ENCODE measurements at regions not wholly inside any gene's neighbourhood (a gene's known extent, or its start where the extent isn't known, plus 50 kb on each side); places are given as distances from the start of the nearest gene placed in this dataset.

DNA sequence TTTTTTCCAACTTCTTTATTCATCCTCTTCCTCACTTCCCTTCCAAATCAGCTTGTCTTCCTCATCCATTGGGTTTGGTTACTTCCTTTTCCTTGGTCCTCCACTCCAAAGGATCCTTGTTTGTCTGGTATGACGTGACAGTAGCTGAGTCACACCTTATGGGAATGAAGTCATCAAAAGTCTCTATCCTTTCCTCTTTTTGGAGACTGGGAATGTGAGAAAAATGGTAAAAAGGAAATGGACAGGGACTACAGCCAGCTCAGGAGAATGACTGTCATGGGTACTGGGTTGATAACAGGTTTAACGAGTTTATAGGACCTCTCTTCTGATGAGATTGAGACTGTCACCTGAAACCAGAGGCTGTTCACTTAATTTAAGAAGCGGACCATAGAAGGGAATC is 76.2 kb upstream of the MYO10 start:
- intact Hi-C loops (cut with DNase I): no loop called here
- TF ChIP-seq POLR2AphosphoS5 (IDR thresholded peaks at IDR 0.05) (no peak), CTCF (IDR thresholded peaks at IDR 0.05) (no peak), POLR2A (IDR thresholded peaks at IDR 0.05) (no peak)

GRCh38 chr5:17014686-17015085 is 78.6 kb upstream of the MYO10 start:
- TF ChIP-seq POLR2A (IDR thresholded peaks at IDR 0.05) (no peak), CTCF (IDR thresholded peaks at IDR 0.05) (no peak), POLR2AphosphoS5 (IDR thresholded peaks at IDR 0.05) (no peak)
- H3K36me3 ChIP-seq: no peaks in the 10 kb centered on the region
- DNase-seq (ENCODE audit: low spot score): no peak
- intact Hi-C loops (cut with DNase I): no loop called here
- H3K4me1 ChIP-seq (replicated peaks): no peaks in the 10 kb centered on the region
- no peaks in the 10 kb centered on the region for H3K9me3 ChIP-seq
- WGBS: 91% methylated on average over 3 of the region's 3 CpGs
- no peak overlapping the region for H3K4me3 ChIP-seq
- H3K27me3 ChIP-seq (replicated peaks; ENCODE audit: insufficient read depth): no peaks in the 10 kb centered on the region
- no peak overlapping the region for H3K27ac ChIP-seq

More for the DNA sequence above, 76.2 kb upstream of the MYO10 start:
- no peak overlapping the region for H3K4me3 ChIP-seq
- DNase-seq (ENCODE audit: low spot score): no peak
- H3K4me1 ChIP-seq (replicated peaks): no peaks in the 10 kb centered on the region
- no peaks in the 10 kb centered on the region for H3K9me3 ChIP-seq
- no peaks in the 10 kb centered on the region for H3K27me3 ChIP-seq (replicated peaks; ENCODE audit: insufficient read depth)
- WGBS: 55% methylated on average over 3 of the region's 3 CpGs
- no peaks in the 10 kb centered on the region for H3K36me3 ChIP-seq
- H3K27ac ChIP-seq: no peak overlapping the region

DNA sequence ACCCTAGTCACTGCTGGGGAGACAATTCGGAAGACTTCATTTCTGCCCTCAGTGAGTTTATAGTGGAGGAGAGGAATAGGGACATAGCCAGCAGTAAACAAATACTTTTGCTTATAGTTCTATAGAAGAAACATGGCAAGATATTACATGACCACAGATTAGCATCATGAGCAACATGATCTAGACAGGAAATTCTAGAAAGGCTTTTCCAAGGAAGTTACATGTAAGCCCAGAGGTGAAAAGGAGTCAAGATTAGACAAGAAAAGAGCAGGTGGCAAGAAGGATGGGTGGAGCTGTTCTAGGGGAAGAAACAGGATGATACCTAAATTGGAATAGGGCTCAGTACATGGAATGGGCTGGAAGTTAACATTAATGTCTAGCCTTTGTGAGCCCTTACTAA is 82.8 kb upstream of the MYO10 start:
- Histone ChIP-seq H3K9me3 (no peaks in the 10 kb centered on the region), H3K36me3 (no peaks in the 10 kb centered on the region), H3K4me3 (no peak overlapping the region), H3K27ac (no peak overlapping the region), H3K27me3 (replicated peaks; ENCODE audit: insufficient read depth) (no peaks in the 10 kb centered on the region), H3K4me1 (replicated peaks) (no peaks in the 10 kb centered on the region)
- intact Hi-C loops (cut with DNase I): no loop called here
- no peak for DNase-seq (ENCODE audit: low spot score)
- 95% methylated on average over 1 of the region's 1 CpG for WGBS
- TF ChIP-seq POLR2AphosphoS5 (IDR thresholded peaks at IDR 0.05): no peak
- no peak for TF ChIP-seq CTCF (IDR thresholded peaks at IDR 0.05)
- no peak for TF ChIP-seq POLR2A (IDR thresholded peaks at IDR 0.05)

GRCh38 chr5:17019324-17019723 is 83.2 kb upstream of the MYO10 start:
- H3K36me3 ChIP-seq: no peaks in the 10 kb centered on the region
- H3K27ac ChIP-seq: no peak overlapping the region
- intact Hi-C loops (cut with DNase I): no loop called here
- no peaks in the 10 kb centered on the region for H3K27me3 ChIP-seq (replicated peaks; ENCODE audit: insufficient read depth)
- no peak overlapping the region for H3K4me3 ChIP-seq
- no peak for DNase-seq (ENCODE audit: low spot score)
- TF ChIP-seq CTCF (IDR thresholded peaks at IDR 0.05): no peak
- no peak for TF ChIP-seq POLR2AphosphoS5 (IDR thresholded peaks at IDR 0.05)
- TF ChIP-seq POLR2A (IDR thresholded peaks at IDR 0.05): no peak
- no peaks in the 10 kb centered on the region for H3K4me1 ChIP-seq (replicated peaks)
- no peaks in the 10 kb centered on the region for H3K9me3 ChIP-seq
- WGBS: 97% methylated on average over 6 of the region's 6 CpGs

- TF ChIP-seq POLR2AphosphoS5 (IDR thresholded peaks at IDR 0.05) (no peak), POLR2A (IDR thresholded peaks at IDR 0.05) (no peak), CTCF (IDR thresholded peaks at IDR 0.05) (no peak)
- DNase-seq (ENCODE audit: low spot score): no peak
- Histone ChIP-seq H3K36me3 (no peaks in the 10 kb centered on the region), H3K4me1 (replicated peaks) (no peaks in the 10 kb centered on the region), H3K27me3 (replicated peaks; ENCODE audit: insufficient read depth) (no peaks in the 10 kb centered on the region), H3K4me3 (peak overlapping the region in 1 of 2 donors; percentile 10), H3K27ac (no peak overlapping the region), H3K9me3 (no peaks in the 10 kb centered on the region)
- WGBS: 49% methylated on average over 8 of the region's 8 CpGs
- intact Hi-C loops (cut with DNase I): no loop called here
Measured at GRCh38 chr5:17020678-17021601, 84.9 kb upstream of the MYO10 start.

All from prostate gland (tissue), 2 donors.